Liver (tissue), 3 donors: ENCODE measurements at regions not wholly inside any gene's neighbourhood (a gene's known extent, or its start where the extent isn't known, plus 50 kb on each side); places are given as distances from the start of the nearest gene placed in this dataset.

Experiments used
- ATF3 ChIP-seq: IDR thresholded peaks from 2 replicates; pipeline ENCODE4 v1.6.1; 2016; ENCODE audit warnings: antibody characterized with exemption
- CTCF ChIP-seq: fragments of 150-350 bp; IDR thresholded peaks from 2 replicates; pipeline ENCODE4 v1.5.1; 2017; ENCODE audit warnings: improper control_type of control experiment, low read depth, low read length; ENCODE audit not compliant: missing input control
- FOXA1 ChIP-seq: IDR thresholded peaks from 2 replicates; pipeline ENCODE4 v1.6.1; 2016; ENCODE audit warnings: antibody characterized with exemption
- FOXA2 ChIP-seq: IDR thresholded peaks from 2 replicates; pipeline ENCODE4 v1.6.1; 2016; ENCODE audit warnings: antibody characterized with exemption
- GABPA ChIP-seq, 2 donors: IDR thresholded peaks in 1 of 2; conservative IDR thresholded peaks in 1 of 2; 2 replicates each; pipeline ENCODE4 v1.6.1; 2016; ENCODE audit warnings: antibody characterized with exemption in 2 of 2, mild to moderate bottlenecking in 1 of 2, moderate library complexity in 1 of 2
- HNF4G ChIP-seq: IDR thresholded peaks from 2 replicates; pipeline ENCODE4 v1.6.1; 2016; ENCODE audit warnings: antibody characterized with exemption
- JUND ChIP-seq, 2 donors: IDR thresholded peaks; 2 replicates each; pipeline ENCODE4 v1.6.1; 2016; ENCODE audit warnings: antibody characterized with exemption in 2 of 2
- NR2F2 ChIP-seq: IDR thresholded peaks from 2 replicates; pipeline ENCODE4 v1.6.1; 2016; ENCODE audit warnings: antibody characterized with exemption
- RAD21 ChIP-seq, 2 donors: IDR thresholded peaks; 2 replicates each; pipeline ENCODE4 v1.6.1; 2016; ENCODE audit warnings: antibody characterized with exemption in 2 of 2, mild to moderate bottlenecking in 2 of 2
- TAF1 ChIP-seq: conservative IDR thresholded peaks from 2 replicates; pipeline ENCODE4 v1.6.1; 2016; ENCODE audit warnings: antibody characterized with exemption, mild to moderate bottlenecking
- YY1 ChIP-seq: IDR thresholded peaks from 2 replicates; pipeline ENCODE4 v1.6.1; 2016; ENCODE audit warnings: antibody characterized with exemption, mild to moderate bottlenecking
- TF ChIP-seq, protein P1 (sequence below): IDR thresholded peaks from 2 replicates; pipeline ENCODE4 v1.6.1; 2016; ENCODE audit warnings: antibody characterized with exemption, mild to moderate bottlenecking
- TF ChIP-seq, protein P2 (sequence below): IDR thresholded peaks from 2 replicates; pipeline ENCODE4 v1.6.1; 2016; ENCODE audit warnings: antibody characterized with exemption
- TF ChIP-seq, protein P3 (sequence below): IDR thresholded peaks from 2 replicates; pipeline ENCODE4 v1.6.1; 2016; ENCODE audit warnings: antibody characterized with exemption
- donor health status: healthy.
- donor health status: healthy.

DNA sequence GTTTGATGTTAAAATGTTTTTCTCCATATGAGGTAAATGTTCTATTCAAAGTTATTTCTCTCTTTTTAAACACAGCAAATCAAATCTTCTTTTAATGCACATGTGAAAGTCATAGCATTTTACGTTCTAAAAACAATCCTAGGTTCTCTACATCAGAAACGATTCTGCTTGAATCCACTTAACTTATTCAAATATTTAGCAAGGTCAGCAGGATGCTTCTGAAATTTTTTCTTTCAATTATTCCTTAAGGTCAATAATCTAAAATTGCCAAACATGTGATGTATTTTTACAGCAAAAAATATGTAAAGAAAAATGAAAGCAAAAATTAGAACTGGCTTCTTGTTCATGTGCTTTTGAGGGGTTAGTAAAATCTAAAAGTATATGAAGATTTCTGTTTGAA, 106.7 kb downstream of the TM2D1 start:
- no peak for TF ChIP-seq YY1
- no peak for TF ChIP-seq ATF3
- TF ChIP-seq, protein P1, sequence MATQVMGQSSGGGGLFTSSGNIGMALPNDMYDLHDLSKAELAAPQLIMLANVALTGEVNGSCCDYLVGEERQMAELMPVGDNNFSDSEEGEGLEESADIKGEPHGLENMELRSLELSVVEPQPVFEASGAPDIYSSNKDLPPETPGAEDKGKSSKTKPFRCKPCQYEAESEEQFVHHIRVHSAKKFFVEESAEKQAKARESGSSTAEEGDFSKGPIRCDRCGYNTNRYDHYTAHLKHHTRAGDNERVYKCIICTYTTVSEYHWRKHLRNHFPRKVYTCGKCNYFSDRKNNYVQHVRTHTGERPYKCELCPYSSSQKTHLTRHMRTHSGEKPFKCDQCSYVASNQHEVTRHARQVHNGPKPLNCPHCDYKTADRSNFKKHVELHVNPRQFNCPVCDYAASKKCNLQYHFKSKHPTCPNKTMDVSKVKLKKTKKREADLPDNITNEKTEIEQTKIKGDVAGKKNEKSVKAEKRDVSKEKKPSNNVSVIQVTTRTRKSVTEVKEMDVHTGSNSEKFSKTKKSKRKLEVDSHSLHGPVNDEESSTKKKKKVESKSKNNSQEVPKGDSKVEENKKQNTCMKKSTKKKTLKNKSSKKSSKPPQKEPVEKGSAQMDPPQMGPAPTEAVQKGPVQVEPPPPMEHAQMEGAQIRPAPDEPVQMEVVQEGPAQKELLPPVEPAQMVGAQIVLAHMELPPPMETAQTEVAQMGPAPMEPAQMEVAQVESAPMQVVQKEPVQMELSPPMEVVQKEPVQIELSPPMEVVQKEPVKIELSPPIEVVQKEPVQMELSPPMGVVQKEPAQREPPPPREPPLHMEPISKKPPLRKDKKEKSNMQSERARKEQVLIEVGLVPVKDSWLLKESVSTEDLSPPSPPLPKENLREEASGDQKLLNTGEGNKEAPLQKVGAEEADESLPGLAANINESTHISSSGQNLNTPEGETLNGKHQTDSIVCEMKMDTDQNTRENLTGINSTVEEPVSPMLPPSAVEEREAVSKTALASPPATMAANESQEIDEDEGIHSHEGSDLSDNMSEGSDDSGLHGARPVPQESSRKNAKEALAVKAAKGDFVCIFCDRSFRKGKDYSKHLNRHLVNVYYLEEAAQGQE: no peak
- no peak for TF ChIP-seq CTCF
- TF ChIP-seq JUND (IDR thresholded peaks at IDR 0.05): no peak
- no peak for TF ChIP-seq RAD21 (IDR thresholded peaks at IDR 0.05)
- TF ChIP-seq TAF1: no peak
- TF ChIP-seq HNF4G: no peak
- TF ChIP-seq, protein P2, sequence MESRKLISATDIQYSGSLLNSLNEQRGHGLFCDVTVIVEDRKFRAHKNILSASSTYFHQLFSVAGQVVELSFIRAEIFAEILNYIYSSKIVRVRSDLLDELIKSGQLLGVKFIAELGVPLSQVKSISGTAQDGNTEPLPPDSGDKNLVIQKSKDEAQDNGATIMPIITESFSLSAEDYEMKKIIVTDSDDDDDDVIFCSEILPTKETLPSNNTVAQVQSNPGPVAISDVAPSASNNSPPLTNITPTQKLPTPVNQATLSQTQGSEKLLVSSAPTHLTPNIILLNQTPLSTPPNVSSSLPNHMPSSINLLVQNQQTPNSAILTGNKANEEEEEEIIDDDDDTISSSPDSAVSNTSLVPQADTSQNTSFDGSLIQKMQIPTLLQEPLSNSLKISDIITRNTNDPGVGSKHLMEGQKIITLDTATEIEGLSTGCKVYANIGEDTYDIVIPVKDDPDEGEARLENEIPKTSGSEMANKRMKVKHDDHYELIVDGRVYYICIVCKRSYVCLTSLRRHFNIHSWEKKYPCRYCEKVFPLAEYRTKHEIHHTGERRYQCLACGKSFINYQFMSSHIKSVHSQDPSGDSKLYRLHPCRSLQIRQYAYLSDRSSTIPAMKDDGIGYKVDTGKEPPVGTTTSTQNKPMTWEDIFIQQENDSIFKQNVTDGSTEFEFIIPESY: no peak
- no peak for TF ChIP-seq FOXA1
- TF ChIP-seq GABPA (IDR thresholded peaks at IDR 0.05 in 1 of 2, conservative IDR thresholded peaks at IDR 0.05 in 1 of 2): no peak
- TF ChIP-seq NR2F2: no peak
- TF ChIP-seq, protein P3, sequence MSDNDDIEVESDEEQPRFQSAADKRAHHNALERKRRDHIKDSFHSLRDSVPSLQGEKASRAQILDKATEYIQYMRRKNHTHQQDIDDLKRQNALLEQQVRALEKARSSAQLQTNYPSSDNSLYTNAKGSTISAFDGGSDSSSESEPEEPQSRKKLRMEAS: no peak
- TF ChIP-seq FOXA2: no peak
